ENCODE measurements at regions not wholly inside any gene's neighbourhood (a gene's known extent, or its start where the extent isn't known, plus 50 kb on each side); places are given as distances from the start of the nearest gene placed in this dataset.

DNA sequence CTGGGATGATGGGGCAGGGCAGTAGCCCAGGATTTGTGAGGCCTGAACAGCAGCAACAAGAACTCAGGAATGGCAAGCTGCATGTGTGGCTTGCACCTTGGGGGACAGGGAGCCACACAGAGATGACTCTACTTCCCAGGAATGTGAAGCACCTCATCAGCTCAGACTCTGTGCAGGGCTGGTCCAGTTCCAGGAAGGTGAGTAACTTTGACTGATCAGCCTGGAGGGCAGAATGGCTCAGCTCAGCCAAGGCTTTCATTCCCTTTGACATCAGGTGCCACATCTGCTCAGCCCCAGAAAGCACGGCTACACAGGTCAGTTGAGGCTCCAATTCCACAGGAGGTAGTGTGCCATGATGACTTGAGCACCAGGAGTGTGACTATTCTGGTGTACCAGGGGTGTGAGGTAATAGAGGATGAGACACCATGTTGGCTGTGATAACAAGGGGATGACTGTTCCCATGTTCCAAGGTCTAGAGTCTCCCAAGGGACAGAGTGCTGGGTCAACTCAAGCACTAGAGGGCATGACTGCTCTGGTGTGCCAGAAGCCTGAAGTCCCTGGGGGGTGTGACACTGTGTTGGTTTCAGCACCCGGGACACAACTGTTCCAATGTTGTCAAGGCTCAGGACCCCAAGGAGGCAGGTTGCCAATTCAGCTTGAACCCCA is 625.8 kb upstream of the ADGRL2 start:
- no peak for DNase-seq (ENCODE audit: low read depth)

DNA sequence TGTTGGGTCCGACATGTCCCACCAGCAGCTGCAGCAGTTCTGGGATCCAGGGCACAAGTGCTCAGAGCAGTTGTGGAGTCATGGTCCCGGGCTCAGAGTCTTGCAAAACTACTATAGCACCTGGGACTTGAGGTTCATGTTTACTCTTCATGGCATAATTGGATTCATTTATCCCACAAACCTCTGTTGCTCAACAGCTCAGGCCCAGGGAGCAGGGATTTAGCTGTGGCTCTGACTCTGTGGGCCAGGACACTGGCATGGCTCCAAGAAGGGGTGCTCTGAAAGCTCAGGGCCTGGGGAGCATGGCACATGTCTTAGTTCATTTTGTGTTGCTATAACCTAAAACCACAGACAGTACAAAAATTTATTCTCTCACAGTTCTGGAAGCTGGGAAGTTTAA is 626.7 kb upstream of the ADGRL2 start:
- DNase-seq (ENCODE audit: low read depth) = peak; percentile 31
- H3K4me3 ChIP-seq (ENCODE audit: low read depth, low read length) = no peak overlapping the region

More for the DNA sequence above, 625.8 kb upstream of the ADGRL2 start:
- H3K4me3 ChIP-seq (ENCODE audit: low read depth, low read length) = no peak overlapping the region

DNA sequence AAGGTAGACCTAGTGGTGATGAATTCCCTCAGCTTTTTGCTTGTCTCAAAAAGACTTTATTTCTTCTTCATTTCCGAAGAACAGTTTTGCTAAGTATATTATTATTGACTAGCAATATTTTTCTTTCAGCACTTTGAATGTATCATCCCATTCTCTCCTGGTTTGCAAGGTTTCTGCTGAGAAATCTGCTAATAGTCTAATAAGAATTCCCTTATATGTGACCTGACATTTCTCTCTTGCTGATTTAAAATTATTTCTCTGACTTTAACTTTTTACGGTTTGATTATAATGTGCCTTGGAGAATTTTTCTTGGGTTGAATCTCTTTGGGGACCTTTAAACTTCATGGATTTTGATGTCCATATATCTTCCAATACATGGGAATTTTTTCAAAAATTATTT is 628.3 kb upstream of the ADGRL2 start:
- no peak overlapping the region for H3K4me3 ChIP-seq (ENCODE audit: low read depth, low read length)
- no peak for DNase-seq (ENCODE audit: low read depth)

DNA sequence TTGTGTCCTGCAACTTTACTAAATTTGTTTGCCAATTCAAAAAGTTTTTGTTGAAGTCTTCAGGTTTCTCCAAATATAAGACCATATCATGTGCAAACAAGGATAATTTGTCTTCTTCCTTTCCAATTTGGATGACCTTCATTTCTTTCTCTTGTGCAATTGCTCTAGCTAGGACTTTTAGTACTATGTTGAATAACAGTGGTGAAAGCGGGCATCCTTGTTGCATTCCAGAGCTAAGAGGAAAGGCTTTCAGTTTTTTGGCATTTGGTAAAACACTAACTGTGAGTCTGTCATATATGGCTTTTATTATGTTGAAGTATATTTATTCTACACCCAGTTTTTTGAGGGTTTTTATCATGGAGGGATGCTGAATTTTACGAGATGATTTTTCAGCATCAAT is 630.0 kb upstream of the ADGRL2 start:
- no peak for DNase-seq (ENCODE audit: low read depth)
- no peak overlapping the region for H3K4me3 ChIP-seq (ENCODE audit: low read depth, low read length)

DNA sequence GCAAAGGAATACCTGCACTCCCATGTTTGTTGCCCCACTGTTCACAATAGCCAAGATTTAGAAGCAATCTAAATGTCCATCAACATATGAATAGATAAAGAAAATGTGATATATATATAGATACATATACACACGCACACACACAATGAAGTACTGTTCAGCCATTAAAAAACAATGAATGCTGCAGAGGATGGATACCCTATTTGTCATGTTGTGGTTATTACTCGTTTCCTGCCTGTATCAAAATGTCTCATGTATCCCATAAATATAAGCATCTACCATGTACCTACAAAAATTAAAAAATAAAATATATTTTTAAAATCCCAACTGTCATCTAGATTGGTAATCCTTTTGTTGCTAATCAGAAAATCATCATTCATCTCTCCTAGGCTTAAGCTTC is 634.8 kb upstream of the ADGRL2 start:
- DNase-seq (ENCODE audit: low read depth) = no peak

DNA sequence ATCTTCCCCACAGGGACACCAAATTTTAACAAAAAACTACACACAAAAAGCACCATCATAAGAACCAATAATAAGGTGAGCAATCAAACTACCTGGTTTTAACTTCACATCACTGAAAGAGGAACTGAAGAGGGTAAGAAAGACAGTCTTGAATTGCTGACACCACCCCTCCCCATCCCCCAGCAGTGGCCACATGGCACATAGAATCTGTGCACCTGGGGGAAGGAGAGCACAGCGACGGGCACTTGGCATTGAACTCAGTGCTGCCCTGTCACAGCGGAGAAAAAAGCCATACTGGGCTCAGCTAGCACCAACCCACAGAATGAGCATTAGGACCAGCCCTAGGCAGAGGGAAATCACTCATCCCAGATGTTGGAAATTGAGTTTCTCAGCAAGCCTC is 640.0 kb upstream of the ADGRL2 start:
- no peak overlapping the region for H3K4me3 ChIP-seq (ENCODE audit: low read depth, low read length)
- no peak for DNase-seq (ENCODE audit: low read depth)

More for the DNA sequence above, 634.8 kb upstream of the ADGRL2 start:
- H3K4me3 ChIP-seq (ENCODE audit: low read depth, low read length) = no peak overlapping the region

DNA sequence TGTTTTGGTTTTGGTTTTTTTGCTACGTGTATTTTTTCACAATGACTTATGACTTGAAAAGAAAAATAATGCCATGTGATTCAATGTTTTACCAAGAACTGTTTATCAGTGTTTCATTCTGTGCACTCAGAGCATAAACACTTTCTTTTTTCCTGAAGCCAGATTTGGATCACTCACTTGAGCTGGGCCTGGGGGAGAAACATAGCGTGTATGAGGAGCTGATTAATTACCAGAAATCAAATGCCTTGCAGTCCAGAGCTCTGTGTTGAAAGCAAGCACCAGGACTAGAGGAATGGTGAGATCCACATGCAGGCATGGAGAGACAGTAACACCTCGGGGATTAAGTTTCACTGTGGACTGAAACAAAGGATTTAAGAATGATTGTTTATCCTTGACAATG is 642.1 kb upstream of the ADGRL2 start:
- H3K4me3 ChIP-seq (ENCODE audit: low read depth, low read length) = no peak overlapping the region
- peak; percentile 28 for DNase-seq (ENCODE audit: low read depth)

DNA sequence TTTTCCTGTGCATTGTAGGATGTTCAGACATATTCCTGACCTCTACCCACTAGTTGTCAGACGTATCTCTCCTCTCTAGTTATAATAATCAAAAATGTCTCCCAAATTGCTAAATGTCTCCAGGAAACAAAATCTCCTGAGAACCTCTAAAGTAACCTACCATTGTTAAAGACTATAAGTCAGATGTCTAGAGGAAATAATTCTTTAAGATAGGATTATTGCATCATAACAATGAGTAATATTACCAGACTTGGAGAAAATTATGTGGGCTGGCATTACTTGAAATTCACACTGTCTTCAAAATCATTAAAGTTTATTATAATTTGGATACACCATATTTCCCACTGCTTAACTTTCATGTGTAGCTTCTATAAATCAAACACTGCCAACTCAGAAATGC is 643.0 kb upstream of the ADGRL2 start:
- DNase-seq (ENCODE audit: low read depth) = peak; percentile 19
- no peak overlapping the region for H3K4me3 ChIP-seq (ENCODE audit: low read depth, low read length)

DNA sequence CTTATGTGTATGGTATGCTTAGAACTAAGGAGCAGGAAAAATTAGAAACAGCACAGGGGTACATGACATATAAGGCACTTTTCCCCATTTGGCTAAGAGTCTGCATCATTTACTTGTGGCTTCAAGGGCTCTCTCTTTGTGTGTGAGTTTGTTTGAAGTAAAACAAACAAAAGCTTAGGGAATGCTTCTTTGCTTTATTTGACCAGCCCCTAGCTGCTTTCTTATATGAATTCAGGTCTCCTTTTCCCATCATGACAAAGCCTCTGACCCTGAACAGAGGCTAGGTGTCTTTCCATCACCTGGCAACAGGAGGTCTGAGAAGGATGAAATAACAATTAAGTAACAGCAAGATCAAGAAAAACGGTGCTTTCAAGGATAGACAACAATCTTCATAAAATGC is 643.8 kb upstream of the ADGRL2 start:
- no peak overlapping the region for H3K4me3 ChIP-seq (ENCODE audit: low read depth, low read length)
- DNase-seq (ENCODE audit: low read depth) = no peak

DNA sequence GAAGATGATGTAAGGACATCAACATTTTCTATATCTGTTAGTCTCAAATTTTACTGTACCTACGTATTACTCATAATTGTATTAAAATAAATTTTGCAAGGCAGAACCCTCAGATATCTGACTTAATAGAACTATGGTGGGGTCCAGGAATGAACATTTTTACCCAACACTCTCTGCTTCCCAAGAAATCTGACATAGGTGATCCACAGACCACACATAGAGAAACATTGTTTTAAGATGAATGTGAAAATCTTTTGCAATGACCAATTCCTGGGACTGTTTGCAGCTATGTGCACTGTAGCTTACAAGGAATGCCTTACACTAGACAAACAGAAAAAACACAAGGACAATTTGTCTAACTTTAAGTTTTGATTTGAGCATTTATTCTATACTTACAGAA is 645.6 kb upstream of the ADGRL2 start:
- no peak overlapping the region for H3K4me3 ChIP-seq (ENCODE audit: low read depth, low read length)
- DNase-seq (ENCODE audit: low read depth) = peak; percentile 52

DNA sequence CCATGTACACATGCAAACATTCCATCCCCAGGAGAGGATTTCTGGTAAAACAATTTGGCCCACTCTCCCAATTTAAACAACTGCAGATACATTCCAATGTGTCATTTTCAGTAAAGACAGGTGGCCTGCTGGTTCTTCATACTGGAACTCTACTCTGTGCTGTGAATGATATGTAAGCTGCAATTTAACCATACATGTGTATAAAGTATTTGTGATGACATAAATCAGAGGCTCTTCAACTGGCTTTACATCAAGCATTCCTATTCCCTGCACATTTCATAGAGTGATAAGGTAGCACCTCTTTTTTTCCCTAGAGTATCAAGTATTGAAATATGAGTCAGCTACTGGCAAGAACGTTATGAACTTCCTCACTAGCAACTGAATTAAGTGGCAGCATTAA is 649.5 kb upstream of the ADGRL2 start:
- DNase-seq (ENCODE audit: low read depth) = no peak
- H3K4me3 ChIP-seq (ENCODE audit: low read depth, low read length) = no peak overlapping the region

DNA sequence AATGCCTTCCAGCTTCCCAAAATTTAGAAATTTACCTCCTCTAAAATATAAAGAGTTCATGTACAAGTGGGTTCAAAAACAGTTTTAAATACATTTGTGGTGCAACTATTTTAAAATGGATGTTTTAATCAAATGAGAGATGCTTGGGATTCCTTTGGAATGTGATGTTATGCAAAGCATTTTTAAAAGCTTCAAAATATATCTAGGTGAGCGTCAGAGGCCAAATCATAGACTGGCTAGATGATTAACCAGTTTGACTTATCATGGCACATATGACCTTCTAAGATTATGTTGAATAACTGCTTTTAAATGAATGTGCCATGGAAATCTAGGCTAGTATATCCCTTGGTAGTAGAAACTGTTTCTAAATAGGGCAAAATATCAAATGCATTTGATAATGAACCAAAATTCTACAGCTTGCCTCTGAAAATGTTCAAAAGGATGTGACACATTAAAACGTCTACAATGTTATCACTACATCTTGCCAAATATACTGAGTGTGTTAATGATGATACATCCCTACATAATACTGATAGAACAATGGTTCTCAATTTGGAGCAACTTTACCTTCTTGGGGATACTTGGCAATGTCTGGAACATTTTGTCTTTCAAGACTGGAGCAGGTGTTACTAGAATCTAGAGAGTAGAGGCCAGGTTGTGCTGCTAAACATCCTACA is 650.9 kb upstream of the ADGRL2 start:
- no peak for DNase-seq (ENCODE audit: low read depth)
- no peak overlapping the region for H3K4me3 ChIP-seq (ENCODE audit: low read depth, low read length)

DNA sequence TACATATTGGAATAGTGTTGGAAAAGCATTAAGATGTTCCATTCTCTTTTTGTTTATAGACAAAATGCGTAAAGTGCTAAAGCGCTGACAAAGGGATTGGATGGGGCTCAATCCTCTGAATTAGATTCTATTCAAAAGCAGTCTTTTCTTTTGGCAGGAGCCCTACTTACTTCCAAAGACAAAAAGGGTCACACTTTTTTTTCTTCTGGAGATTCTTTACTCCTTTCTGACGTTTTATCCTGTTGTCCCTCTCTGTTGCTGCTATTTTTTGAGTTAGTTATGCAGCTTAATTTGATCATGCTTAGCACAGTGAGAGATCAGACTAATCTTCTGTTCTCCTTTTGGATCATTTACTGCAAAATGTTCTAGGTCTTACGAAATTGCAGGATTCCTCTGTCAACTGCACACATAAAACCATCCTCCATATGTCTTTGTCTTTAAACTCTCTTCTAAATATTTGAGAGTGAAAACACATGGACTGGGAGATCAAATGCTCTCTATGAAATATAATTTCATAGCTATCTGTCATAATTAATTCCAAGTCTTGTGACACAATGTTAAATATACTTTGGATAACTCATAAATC is 656.4 kb upstream of the ADGRL2 start:
- no peak for DNase-seq (ENCODE audit: low read depth)
- no peak overlapping the region for H3K4me3 ChIP-seq (ENCODE audit: low read depth, low read length)

DNA sequence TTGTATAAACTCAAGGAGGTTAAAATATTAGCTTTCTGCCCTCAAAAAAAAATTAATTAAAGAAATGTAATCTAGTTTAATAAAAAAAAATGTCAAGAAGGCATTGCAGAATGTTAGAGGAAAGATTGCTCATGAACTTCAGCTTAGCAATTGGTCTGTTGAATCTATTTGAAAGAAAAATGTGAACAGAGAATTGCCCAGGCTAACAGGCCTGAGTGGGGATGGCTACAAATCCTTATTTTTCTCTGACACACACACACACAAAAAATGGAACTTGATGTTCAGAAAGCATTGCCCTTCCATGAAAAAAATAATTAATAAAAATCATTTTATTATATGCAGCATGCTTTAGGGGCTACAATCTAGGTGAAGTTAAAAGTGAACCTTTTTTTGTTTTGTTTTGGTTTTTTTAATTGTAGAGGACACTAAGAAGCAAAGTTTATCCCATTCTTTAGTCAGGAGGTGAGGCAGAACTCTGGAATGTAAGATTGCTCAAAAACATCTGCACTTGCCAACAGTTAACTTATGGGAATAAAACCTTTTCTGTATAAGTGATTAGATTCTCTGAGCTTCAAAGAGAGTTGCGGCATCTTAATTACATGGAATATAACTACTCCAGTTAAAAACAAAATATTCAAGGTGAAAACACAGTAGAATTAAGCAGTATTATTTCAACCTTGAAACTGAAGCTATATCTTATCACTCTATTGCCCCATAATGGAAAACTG is 658.5 kb upstream of the ADGRL2 start:
- peak; percentile 44 for DNase-seq (ENCODE audit: low read depth)
- H3K4me3 ChIP-seq (ENCODE audit: low read depth, low read length) = no peak overlapping the region

DNA sequence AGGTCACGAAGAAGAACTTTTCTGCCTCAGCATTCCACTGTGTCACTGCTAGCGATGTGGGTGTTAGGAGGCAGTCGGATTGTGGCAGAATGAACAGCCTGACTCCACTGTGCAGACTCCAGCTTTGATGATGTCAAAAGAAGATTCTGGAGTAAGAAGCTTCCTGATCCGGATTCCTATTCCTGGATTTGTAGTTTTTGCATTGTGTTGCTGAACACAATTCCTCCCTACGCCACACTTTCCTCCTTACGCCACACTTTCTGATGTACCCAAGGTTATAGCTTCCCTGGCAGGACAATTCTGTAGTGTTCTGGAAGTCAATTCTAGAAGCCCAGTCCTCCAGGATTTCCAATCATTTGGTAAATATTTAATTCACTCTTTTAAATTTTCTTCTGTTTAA is 665.2 kb upstream of the ADGRL2 start:
- no peak for DNase-seq (ENCODE audit: low read depth)
- no peak overlapping the region for H3K4me3 ChIP-seq (ENCODE audit: low read depth, low read length)

DNA sequence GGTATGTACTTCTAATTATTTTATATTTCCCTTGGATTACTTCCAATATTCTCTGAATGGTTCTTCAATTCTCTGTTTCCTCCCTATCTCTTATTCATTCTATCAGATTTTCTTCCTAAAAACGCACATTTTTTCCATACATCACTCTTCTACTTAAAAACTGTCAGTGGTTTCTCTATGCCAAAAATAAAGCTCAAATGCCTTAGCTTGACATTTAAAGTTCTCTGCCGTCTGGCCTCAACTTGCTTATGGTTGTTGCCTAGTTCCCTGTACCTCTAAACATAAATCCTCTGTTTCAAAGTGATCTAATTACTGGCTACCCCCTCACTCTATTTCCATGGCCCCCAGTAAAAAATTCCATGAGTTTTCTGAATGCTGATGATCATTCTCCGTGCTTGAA is 671.0 kb upstream of the ADGRL2 start:
- DNase-seq (ENCODE audit: low read depth) = no peak
- H3K4me3 ChIP-seq (ENCODE audit: low read depth, low read length) = no peak overlapping the region

DNA sequence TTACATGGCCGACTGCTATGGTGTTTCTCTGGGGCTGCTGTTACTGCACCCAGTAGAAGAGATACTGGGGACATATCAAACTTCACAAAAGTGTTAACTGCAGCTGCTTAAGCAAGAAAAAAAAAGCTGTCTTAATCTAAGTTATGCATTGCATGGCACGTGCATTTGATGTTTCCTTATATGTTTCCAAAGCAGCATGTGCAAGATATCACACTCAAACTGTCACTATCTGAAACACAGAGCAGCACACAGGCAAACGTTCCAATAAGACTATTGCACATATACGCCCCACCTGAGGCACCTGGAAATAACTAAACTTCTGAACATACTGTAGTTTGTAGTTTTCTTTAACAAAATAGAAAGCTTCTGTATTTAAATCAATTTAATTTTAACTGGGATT is 671.4 kb upstream of the ADGRL2 start:
- no peak overlapping the region for H3K4me3 ChIP-seq (ENCODE audit: low read depth, low read length)
- DNase-seq (ENCODE audit: low read depth) = no peak

DNA sequence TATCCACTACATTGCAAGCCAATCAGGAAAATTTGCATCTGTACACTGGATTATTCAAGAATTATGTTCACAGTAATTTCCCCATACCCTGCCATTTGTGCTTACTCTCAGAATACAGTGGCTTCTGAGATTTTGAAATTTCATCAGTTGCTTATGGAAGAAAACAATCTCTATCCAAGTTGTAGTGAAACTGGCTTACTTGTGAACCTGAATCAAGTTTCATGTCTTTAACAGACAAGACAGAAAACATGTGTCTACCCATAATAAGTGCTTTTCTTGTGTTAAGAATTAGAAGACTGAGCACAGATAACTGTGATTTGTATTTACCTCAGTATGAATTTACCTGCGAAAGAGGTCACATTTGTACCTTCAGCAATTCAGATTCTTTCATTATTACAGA is 672.7 kb upstream of the ADGRL2 start:
- no peak for DNase-seq (ENCODE audit: low read depth)
- H3K4me3 ChIP-seq (ENCODE audit: low read depth, low read length) = no peak overlapping the region

DNA sequence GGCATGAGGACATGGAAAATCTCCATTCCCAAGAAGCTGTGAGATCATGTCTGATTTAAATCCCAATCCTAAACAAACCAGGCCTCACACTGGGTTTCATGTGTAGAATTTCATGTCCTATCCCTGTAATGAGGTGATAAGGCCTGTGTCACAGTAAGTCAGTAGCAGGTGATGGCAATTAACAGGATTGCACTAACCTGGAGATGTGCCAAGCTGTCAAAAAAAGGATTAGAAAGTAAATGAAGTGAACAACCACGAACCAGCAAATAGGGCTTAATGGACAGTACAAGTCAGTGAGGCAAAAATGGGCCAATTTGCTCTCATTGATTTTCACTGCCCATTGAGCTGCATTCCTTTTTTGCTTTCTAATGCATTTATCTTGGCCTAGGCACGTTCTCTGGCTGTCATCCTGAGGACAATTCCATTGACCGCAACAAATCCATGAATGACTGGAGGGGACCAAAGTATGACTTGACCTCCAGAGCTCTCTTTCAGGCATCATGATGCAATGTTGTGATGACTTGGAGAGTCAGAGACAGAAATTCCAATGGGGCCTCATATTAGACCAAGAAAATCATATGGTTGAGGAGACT is 673.6 kb upstream of the ADGRL2 start:
- no peak overlapping the region for H3K4me3 ChIP-seq (ENCODE audit: low read depth, low read length)
- no peak for DNase-seq (ENCODE audit: low read depth)

DNA sequence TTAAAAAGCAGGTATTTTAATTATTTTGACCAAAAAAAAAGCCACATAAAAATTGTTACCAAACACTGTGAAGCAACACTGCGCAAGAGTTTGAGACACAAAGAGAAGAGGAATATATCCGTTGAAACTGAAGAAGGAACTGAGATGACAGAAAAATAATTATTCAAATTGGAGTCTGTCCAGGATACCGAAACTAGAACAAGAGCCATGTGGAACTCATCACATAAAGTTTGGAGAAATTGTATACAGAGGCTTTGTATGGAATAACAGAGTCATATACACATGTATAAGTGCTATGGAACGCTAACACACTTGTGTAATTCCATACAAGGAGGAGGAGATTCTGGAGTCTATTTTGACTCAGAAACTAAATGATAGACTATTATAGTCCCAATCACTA is 675.1 kb upstream of the ADGRL2 start:
- H3K4me3 ChIP-seq (ENCODE audit: low read depth, low read length) = no peak overlapping the region
- no peak for DNase-seq (ENCODE audit: low read depth)

Data from skeletal muscle cell (primary cell).